RWPE2 (cell line): ENCODE measurements at regions not wholly inside any gene's neighbourhood (a gene's known extent, or its start where the extent isn't known, plus 50 kb on each side); places are given as distances from the start of the nearest gene placed in this dataset.

Experiments used
- ATAC-seq: fragments of 200-7000 bp; cut with Tn5 transposase; 3 replicates; pipeline ENCODE4 v1.9.1; 2021; ENCODE audit warnings: low read depth
- DNase-seq: peaks from one replicate; pipeline ENCODE4 v3.0.0-alpha.2; 2020; ENCODE audit warnings: low spot score
- H3K27ac ChIP-seq: fragments of 450-650 bp; 2 replicates; pipeline ENCODE4 v1.5.1; 2017; ENCODE audit warnings: mild to moderate bottlenecking; ENCODE audit not compliant: poor library complexity, severe bottlenecking
- H3K27me3 ChIP-seq: fragments of 250-450 bp; sonication (Bioruptor Pico); 2 replicates; pipeline ENCODE4 v1.5.1; 2021; ENCODE audit warnings: mild to moderate bottlenecking, moderate library complexity; ENCODE audit not compliant: insufficient read depth, poor library complexity, severe bottlenecking
- H3K36me3 ChIP-seq: fragments of 250-450 bp; sonication (Bioruptor Pico); 2 replicates; pipeline ENCODE4 v1.5.1; 2020; ENCODE audit warnings: low read depth, mild to moderate bottlenecking, moderate library complexity
- H3K4me1 ChIP-seq: fragments of 250-450 bp; sonication (Bioruptor Pico); 2 replicates; pipeline ENCODE4 v1.5.1; 2021; ENCODE audit warnings: mild to moderate bottlenecking, moderate library complexity; ENCODE audit not compliant: insufficient read depth, poor library complexity, severe bottlenecking
- H3K4me3 ChIP-seq: fragments of 250-450 bp; sonication (Bioruptor Pico); 2 replicates; pipeline ENCODE4 v1.5.1; 2021; ENCODE audit warnings: mild to moderate bottlenecking, moderate library complexity; ENCODE audit not compliant: severe bottlenecking
- H3K9me3 ChIP-seq: fragments of 250-450 bp; sonication (Bioruptor Pico); 2 replicates; pipeline ENCODE4 v1.5.1; 2021; ENCODE audit warnings: mild to moderate bottlenecking, moderate library complexity; ENCODE audit not compliant: severe bottlenecking
- CTCF ChIP-seq: fragments of 450-650 bp; IDR thresholded peaks from one replicate; pipeline ENCODE4 v1.5.1; 2017; ENCODE audit warnings: mild to moderate bottlenecking, moderate library complexity; ENCODE audit not compliant: poor library complexity, severe bottlenecking

DNA sequence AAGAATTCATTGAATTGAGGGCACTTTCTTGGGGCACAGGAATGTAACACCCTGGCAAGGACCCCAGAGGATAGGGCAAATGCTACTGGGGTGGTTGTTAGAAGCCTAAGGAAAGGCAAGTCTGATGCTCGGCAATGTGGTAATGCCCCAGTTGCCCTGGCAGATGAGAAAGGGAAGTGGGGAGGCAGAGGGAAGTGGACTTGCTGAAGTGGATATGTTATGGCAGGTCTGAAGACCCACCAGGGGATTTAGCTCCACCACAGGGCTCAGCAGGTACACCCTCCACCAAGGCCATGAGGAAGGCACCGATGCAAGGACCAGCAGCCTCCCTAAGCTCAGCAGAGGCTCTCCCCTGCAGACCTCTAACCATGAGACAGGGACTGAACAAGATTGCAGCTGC is 184.8 kb downstream of the IRX5 start:
- ATAC-seq (no peak), DNase-seq (no peak)
- Histone ChIP-seq H3K36me3 (no peaks in the 10 kb centered on the region), H3K4me3 (no peak overlapping the region), H3K9me3 (no peaks in the 10 kb centered on the region), H3K27ac (no peak overlapping the region), H3K27me3 (no peaks in the 10 kb centered on the region), H3K4me1 (no peaks in the 10 kb centered on the region)
- no peak for TF ChIP-seq CTCF

GRCh38 chr16:55116165-55116920 is 185.7 kb downstream of the IRX5 start:
- H3K27me3 ChIP-seq = no peaks in the 10 kb centered on the region
- H3K9me3 ChIP-seq = no peaks in the 10 kb centered on the region
- no peaks in the 10 kb centered on the region for H3K36me3 ChIP-seq
- DNase-seq = no peak
- no peak overlapping the region for H3K4me3 ChIP-seq
- H3K27ac ChIP-seq = no peak overlapping the region
- TF ChIP-seq CTCF = no peak
- H3K4me1 ChIP-seq = no peaks in the 10 kb centered on the region
- peak; percentile 32; the same call in 1 of the 3 replicates for ATAC-seq

GRCh38 chr16:55118701-55119260 is 188.1 kb downstream of the IRX5 start:
- H3K4me3 ChIP-seq = no peak overlapping the region
- DNase-seq = no peak
- H3K36me3 ChIP-seq = no peaks in the 10 kb centered on the region
- H3K27ac ChIP-seq = no peak overlapping the region
- no peak for TF ChIP-seq CTCF
- ATAC-seq = no peak
- no peaks in the 10 kb centered on the region for H3K4me1 ChIP-seq
- no peaks in the 10 kb centered on the region for H3K9me3 ChIP-seq
- H3K27me3 ChIP-seq = no peaks in the 10 kb centered on the region

GRCh38 chr16:55120408-55120807 is 189.7 kb downstream of the IRX5 start:
- ATAC-seq = peak; percentile 40; the same call in 2 of the 3 replicates
- no peak for DNase-seq

More at GRCh38 chr16:55120408-55120807, 189.7 kb downstream of the IRX5 start:
- no peak overlapping the region for H3K4me3 ChIP-seq
- H3K27me3 ChIP-seq = no peaks in the 10 kb centered on the region
- H3K9me3 ChIP-seq = no peaks in the 10 kb centered on the region
- peak; percentile 10 for TF ChIP-seq CTCF
- H3K36me3 ChIP-seq = no peaks in the 10 kb centered on the region
- no peaks in the 10 kb centered on the region for H3K4me1 ChIP-seq
- H3K27ac ChIP-seq = no peak overlapping the region
